Erythroblast (primary cell): ENCODE measurements at regions not wholly inside any gene's neighbourhood (a gene's known extent, or its start where the extent isn't known, plus 50 kb on each side); places are given as distances from the start of the nearest gene placed in this dataset.

Source experiments
- GATA1 ChIP-seq: IDR thresholded peaks from 2 replicates; pipeline ENCODE4 v1.6.1; 2011; ENCODE audit warnings: low read depth, mild to moderate bottlenecking, control low read depth, low read length, moderate library complexity
- POLR2A ChIP-seq: IDR thresholded peaks from 2 replicates; pipeline ENCODE4 v1.6.1; 2011; ENCODE audit warnings: mild to moderate bottlenecking, low read length

GRCh38 chr1:13951793-13952751 lies 252.1 kb downstream of the PRDM2 start:
- TF ChIP-seq POLR2A = no peak
- no peak for TF ChIP-seq GATA1
